ENCODE measurements at regions not wholly inside any gene's neighbourhood (a gene's known extent, or its start where the extent isn't known, plus 50 kb on each side); places are given as distances from the start of the nearest gene placed in this dataset.

GRCh38 chr7:156450473-156450872, 190.1 kb upstream of the RNF32 start:
- no peak for DNase-seq (ENCODE audit: low spot score)

- DNase-seq (ENCODE audit: low spot score): no peak
These were observed 191.7 kb upstream of the RNF32 start for GRCh38 chr7:156448918-156449317.

- DNase-seq (ENCODE audit: low spot score): no peak
These were observed 193.6 kb upstream of the RNF32 start for GRCh38 chr7:156446990-156447389.

- no peak for DNase-seq (ENCODE audit: low spot score)
These were observed 194.4 kb upstream of the RNF32 start for GRCh38 chr7:156445997-156446761.

GRCh38 chr7:156442516-156442915, 198.1 kb upstream of the RNF32 start:
- DNase-seq (ENCODE audit: low spot score): no peak

GRCh38 chr7:156440456-156440855, 200.1 kb upstream of the RNF32 start:
- no peak for DNase-seq (ENCODE audit: low spot score)

- DNase-seq (ENCODE audit: low spot score): no peak
These were observed 202.6 kb upstream of the RNF32 start for GRCh38 chr7:156438011-156438410.

- no peak for DNase-seq (ENCODE audit: low spot score)
These were observed 203.5 kb upstream of the RNF32 start for GRCh38 chr7:156437021-156437614.

GRCh38 chr7:156435486-156436231, 204.9 kb upstream of the RNF32 start:
- DNase-seq (ENCODE audit: low spot score): no peak

GRCh38 chr7:156434706-156435105, 205.9 kb upstream of the RNF32 start:
- DNase-seq (ENCODE audit: low spot score): no peak

- no peak for DNase-seq (ENCODE audit: low spot score)
These were observed 208.6 kb upstream of the RNF32 start for GRCh38 chr7:156432018-156432417.

- no peak for DNase-seq (ENCODE audit: low spot score)
These were observed 210.5 kb upstream of the RNF32 start for GRCh38 chr7:156430109-156430508.

GRCh38 chr7:156429514-156429913, 211.1 kb upstream of the RNF32 start:
- DNase-seq (ENCODE audit: low spot score): no peak

- DNase-seq (ENCODE audit: low spot score): no peak
These were observed 216.7 kb upstream of the RNF32 start for GRCh38 chr7:156423876-156424275.

- DNase-seq (ENCODE audit: low spot score): no peak
These were observed 220.1 kb upstream of the RNF32 start for GRCh38 chr7:156420496-156420895.

- no peak for DNase-seq (ENCODE audit: low spot score)
These were observed 220.8 kb upstream of the RNF32 start for GRCh38 chr7:156419782-156420181.

GRCh38 chr7:156402255-156402654, 238.3 kb upstream of the RNF32 start:
- DNase-seq (ENCODE audit: low spot score): no peak

- no peak for DNase-seq (ENCODE audit: low spot score)
These were observed 239.0 kb upstream of the RNF32 start for GRCh38 chr7:156401617-156402016.

- DNase-seq (ENCODE audit: low spot score): no peak
These were observed 240.5 kb upstream of the RNF32 start for GRCh38 chr7:156400046-156400445.

- DNase-seq (ENCODE audit: low spot score): no peak
These were observed 243.3 kb upstream of the RNF32 start for GRCh38 chr7:156397249-156397648.

- DNase-seq (ENCODE audit: low spot score): no peak
These were observed 251.4 kb upstream of the RNF32 start for GRCh38 chr7:156389116-156389692.

GRCh38 chr7:156386097-156386496, 254.5 kb upstream of the RNF32 start:
- no peak for DNase-seq (ENCODE audit: low spot score)

GRCh38 chr7:156384706-156385105, 255.9 kb upstream of the RNF32 start:
- DNase-seq (ENCODE audit: low spot score): no peak

Measured in germinal center (tissue), 1 donor.